ENCODE measurements at regions not wholly inside any gene's neighbourhood (a gene's known extent, or its start where the extent isn't known, plus 50 kb on each side); places are given as distances from the start of the nearest gene placed in this dataset.

- no peak for DNase-seq
Observed at GRCh38 chr10:111131168-111131799, 54.5 kb downstream of the ADRA2A start.

DNA sequence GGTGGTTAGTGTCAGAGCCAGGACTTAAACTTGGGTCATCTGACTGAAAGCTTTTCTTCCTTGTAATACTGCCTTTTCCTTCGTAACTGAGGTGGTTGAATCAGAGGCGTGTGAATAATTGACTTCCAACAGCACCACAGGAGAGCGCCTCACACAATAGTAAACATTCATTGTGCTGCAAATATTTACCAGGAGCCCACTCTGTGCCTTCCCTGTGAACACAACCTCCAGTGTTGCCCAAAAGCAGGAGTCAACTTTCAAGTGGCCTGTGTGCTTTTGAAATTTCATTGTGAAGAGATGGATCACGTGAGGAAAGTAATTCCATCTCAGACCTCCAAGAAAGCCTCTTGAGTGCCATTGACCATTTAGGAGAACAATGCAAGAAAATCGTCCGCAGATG lies 60.2 kb downstream of the ADRA2A start:
- no peak for DNase-seq

DNA sequence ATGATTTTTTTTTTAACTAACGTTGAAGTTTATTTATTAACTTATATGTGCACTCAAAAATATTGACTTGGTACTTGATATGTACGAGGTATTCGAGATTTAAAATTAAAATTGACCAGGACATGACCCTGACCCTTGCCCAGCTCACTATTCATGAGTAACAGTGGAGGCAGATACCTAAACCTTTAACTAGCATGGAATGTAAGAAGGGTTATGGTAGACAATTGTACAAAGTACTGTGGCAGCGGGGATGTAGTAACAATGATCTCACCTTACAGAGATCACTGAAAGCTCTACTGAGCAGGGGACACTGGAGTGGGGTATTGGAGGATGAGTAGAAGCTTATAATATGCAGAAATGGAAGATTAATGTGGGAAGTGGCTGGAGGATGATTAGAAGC lies 60.8 kb downstream of the ADRA2A start:
- no peak for DNase-seq

DNA sequence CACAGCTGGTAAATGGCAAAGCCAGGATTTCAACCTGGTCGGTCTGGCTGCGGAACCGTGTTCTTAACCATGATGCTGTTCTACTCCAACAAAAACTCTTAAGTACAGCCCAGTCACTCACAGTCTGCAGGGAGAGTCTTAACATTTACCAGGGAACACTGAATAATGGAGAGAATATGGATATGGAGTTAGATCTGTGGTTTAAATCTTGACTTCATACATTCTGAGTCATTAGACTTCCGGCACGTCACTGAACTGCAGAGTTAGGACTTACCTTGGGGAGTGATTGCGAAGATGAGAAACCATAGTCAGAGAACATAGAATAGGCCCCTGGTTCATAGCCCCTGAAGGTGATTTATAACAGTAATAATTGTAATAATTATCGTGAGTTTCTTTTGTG lies 61.7 kb downstream of the ADRA2A start:
- no peak for DNase-seq

GRCh38 chr10:111139567-111139966 lies 62.7 kb downstream of the ADRA2A start:
- no peak for DNase-seq

- DNase-seq: no peak
Observed at GRCh38 chr10:111142092-111142768, 65.4 kb downstream of the ADRA2A start.

DNA sequence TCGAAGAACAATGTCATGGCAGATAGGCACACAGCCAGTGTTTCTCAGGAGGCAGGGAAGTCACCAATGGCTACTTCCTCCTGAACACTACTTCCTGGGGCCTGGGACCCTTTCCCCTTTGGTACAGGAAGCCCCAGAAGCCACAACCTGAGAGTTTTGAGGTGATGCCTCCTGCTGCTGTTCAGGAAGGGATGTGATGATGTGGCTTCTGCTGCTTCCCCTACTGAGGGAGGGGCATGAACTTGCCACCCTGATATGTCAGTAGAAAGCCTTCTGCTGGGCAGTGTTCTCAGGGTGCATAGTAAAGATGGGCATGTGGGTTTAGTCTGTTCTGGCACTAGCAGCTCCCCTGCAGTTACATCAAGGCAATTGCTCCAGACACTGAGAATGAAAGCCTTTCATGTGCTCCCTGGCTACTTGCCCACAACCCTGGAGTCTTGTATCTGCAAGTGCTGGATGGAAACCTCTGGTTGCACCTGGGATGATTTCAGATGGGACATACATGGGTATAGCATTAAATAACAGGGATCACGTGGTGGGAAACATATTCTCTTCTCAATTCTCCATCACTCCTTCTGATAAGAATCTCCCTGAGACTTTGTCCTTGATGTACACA lies 69.3 kb downstream of the ADRA2A start:
- DNase-seq: no peak

- no peak for DNase-seq
Observed at GRCh38 chr10:111148025-111148424, 71.2 kb downstream of the ADRA2A start.

GRCh38 chr10:111148440-111148839 lies 71.6 kb downstream of the ADRA2A start:
- no peak for DNase-seq

DNA sequence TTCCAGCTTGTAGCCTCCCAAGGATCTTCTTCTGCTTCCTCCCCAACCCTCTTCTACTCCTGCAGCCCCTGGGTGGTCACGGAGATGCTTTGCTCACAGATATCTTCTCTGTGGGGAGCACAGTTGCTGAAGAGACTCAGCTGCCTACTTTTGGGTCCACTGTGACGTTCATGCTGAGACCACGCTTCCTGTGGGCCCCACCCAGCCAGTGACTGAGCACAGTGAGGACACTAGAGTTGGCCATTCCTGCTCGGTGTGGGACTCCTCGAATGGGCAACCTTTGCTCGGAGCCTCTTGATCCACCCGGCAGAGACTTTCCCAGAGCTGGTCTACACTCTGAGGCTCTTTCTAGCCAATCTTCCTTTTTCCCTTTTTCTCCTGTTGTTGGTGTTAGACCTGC lies 73.9 kb downstream of the ADRA2A start:
- DNase-seq: no peak

DNA sequence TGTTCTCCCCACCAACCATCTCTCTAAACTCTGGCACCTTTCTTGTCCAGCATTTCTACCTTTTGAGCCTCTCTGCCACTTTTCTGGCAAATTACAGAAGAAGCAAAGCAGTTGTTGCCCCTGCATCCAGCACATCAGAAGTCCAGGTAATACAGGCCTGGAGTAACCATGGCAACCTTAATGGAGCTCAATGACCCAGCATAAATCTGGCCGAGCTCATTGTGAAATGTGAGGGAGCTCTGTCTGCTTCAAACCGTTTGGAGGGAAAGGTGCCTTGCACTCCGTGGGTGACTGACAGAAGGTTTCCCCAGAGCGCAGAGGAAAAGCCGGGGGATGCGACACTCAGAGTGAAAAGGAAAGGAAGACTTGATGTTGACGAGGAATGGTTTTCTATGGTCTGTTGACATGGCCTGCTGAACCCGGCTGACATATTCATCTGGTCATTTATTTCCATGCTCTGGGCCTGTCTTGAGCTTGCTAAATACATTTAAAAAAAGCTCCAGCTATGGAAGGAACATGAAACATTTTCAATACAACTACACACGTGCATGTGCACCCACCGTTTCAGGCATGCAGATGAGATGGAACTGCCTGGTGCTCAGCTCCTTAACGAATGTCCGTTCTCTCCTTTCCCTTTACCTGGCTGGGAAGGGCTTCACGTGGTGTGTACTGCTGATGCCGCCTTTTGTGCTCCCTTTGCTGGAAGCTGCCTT lies 74.9 kb downstream of the ADRA2A start:
- DNase-seq: no peak

DNA sequence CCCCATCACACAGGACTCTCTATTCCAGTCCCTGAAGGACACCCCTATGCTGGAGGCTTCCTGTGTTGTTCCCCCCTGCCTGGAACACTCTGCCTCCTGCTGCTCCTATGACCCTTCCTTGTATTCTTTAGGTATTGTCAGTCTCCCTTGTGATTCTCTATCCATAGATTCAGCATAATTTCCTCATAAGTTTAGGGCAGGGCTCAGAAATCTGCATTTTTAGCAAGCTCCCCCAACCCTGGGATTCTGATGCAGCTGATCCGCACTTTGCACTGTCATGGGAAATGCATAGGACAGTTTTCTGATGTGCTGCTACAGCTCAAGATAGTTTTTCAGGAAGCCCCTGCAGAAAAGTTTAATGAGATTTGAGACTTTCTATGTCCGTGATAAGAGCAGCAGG lies 79.9 kb downstream of the ADRA2A start:
- DNase-seq: no peak

GRCh38 chr10:111158595-111158994 lies 81.8 kb downstream of the ADRA2A start:
- DNase-seq: no peak

DNA sequence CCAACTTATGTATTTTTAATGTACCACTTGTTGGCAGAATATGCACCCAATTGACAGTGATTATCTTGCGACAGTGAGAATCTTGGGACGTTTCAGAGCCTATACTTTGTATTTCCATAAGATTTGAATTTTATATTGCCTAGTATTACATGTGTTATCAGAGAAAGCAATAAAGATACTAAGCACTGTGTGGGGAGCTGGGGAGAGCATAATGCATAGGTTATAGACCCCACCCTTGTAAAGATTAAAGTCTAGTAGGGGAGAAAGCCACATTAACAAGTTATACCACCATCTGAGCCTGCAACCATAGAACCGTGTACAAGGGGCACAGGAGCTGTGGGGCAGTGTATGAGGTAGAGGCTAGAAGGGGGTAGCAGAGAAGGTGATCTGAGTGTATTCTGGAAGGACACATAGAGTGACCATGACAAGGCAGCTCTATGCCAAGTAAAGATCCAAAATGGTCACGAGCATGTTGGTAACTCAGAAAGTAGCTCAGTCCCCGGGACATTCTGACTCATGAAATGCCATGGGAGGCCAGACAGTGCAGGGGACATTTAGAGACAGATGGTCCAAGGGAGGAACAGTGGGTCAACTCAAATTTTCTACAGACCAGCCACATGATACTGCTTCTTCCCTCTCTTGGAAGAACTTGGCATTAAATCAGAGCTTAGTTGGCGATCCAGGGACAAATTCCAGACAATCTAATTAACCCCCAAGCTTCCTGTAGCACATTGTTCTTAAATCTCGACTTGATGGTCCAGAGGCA lies 84.5 kb downstream of the ADRA2A start:
- DNase-seq: no peak

DNA sequence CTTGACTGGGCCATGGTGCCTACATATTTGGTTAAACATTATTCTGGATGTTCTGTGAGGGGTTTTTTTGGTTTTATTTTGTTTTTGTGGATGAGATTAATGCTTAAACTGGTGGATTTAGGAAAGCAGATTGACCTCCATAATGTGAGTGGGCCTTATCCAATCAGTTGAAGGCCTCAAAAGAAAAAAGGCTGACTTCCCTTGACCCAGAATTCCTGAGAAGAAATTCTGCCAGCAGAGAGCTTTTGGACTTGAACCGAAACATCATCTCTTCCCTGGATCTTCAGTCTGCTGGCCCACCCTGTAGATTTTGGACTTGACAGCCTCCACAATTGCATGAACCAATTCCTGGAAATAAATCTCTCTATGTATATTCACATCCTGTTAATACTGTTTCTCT lies 94.4 kb downstream of the ADRA2A start:
- DNase-seq: no peak

DNA sequence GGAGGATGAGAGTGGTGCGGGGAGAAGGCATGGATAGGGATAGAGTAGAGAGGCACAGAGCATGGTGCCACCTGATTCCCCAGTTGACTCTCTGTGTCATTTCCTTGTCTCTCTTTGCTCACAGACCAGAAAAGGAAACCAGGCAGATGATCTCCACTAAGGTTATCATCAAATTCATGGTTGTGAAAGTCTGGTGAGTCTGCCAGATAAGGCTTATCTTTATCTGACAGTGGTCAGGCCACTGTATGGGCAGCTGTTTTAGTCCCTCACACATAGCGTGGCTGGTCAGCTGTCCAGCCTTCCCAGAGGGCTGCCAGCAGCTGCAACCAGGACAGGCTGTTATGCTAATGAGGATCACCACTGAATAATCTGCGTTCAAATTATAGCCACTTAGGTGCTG lies 99.0 kb downstream of the ADRA2A start:
- no peak for DNase-seq

DNA sequence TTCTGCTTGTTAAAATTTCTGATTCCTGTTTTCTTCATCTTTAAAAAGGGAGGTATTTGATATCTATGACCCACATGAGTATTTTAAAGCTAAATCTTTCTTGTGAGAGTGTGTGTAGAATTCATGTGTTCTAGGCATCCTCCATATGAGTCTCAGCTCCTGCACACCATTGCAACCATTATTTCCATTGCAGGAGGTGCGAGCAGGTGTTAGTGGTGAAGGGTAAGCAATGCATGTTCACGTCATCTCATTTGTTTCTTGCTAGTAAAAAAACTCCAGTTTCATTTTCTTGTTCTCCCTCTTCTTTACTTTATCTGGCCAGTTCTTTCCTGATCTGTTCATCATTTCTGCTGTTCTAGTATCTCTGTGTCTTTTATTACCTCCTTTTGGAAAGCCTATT lies 100.5 kb downstream of the ADRA2A start:
- no peak for DNase-seq

- no peak for DNase-seq
Observed at GRCh38 chr10:111179514-111179913, 102.7 kb downstream of the ADRA2A start.

GRCh38 chr10:111186358-111186757 lies 109.5 kb downstream of the ADRA2A start:
- DNase-seq: no peak

DNA sequence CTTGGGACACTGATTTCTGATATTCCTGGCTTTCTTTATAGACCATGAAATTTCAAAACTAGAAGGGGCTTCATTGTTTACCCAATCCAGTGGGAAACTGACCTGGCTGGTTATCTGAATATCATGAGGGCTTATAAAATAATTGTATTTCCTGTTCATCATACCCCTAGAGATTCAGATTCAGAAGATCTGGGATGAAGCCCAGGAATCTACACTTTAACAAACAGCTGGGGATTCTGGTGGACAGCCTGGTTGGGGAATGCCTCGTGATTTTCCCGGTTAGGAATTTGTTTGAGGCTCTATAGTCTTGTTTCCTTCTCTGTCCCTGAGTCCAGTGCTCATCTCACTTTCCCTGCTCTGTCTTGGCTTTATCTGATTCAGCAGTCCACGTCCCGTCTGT lies 110.3 kb downstream of the ADRA2A start:
- no peak for DNase-seq

GRCh38 chr10:111199587-111199986 lies 122.8 kb downstream of the ADRA2A start:
- DNase-seq: no peak

- DNase-seq: no peak
Observed at GRCh38 chr10:111200505-111201186, 123.8 kb downstream of the ADRA2A start.

DNA sequence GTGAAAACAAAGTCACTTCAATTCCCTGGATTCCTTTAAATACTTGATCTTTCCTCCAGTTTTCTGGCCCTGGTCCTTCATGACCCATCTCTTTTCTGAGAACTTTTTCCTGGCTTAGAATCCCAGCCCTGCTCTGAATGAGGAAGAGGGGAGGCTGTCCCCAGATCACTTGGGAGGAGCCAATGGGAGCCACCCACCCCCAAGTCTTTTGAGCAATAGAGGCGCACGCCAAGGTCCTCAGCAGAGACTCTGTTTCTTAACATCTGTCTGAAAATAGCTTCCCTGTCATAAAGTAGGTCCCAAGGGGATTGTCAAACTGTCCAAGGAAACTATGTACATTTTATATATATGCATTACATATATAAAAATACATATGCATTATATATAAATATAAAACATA lies 126.8 kb downstream of the ADRA2A start:
- DNase-seq: no peak

Data from HCEC 1CT (cell line).